Spleen (tissue), 7 donors: ENCODE measurements at regions not wholly inside any gene's neighbourhood (a gene's known extent, or its start where the extent isn't known, plus 50 kb on each side); places are given as distances from the start of the nearest gene placed in this dataset.

Experiments used
- POLR2A ChIP-seq, 3 donors: fragments of 450-650 bp; IDR thresholded peaks; one replicate each; pipeline ENCODE4 v1.5.1; 2017; ENCODE audit warnings: antibody characterized with exemption in 3 of 3, mild to moderate bottlenecking in 1 of 3
- POLR2AphosphoS5 ChIP-seq, 3 donors: sonication (generic); formaldehyde crosslinking; IDR thresholded peaks; one replicate each; pipeline ENCODE4 v1.5.1; 2017; ENCODE audit warnings: antibody characterized with exemption in 3 of 3
- TF ChIP-seq, protein P1 (sequence below), 11 experiments: fragments of 200-600 bp in 7 of 11; fragments of 450-650 bp in 4 of 11; sonication (generic) in 4 of 11; IDR thresholded peaks in 8 of 11; conservative IDR thresholded peaks in 3 of 11; 1 replicate in 7 of 11; 2 replicates in 4 of 11; pipeline versions ENCODE4 v1.4.0 to v1.8.0; 2016 to 2021; ENCODE audit warnings: antibody characterized with exemption in 11 of 11, inconsistent platforms in 4 of 11, mild to moderate bottlenecking in 1 of 11
- donor health status: DM: no; HTN: no; CAD: no; lungs with moderate emphysema.
- donor health status: DM: no; HTN: no; CAD: no.
- donor health status: DM: no; HTN: no; CAD: no.

- TF ChIP-seq, protein P1, sequence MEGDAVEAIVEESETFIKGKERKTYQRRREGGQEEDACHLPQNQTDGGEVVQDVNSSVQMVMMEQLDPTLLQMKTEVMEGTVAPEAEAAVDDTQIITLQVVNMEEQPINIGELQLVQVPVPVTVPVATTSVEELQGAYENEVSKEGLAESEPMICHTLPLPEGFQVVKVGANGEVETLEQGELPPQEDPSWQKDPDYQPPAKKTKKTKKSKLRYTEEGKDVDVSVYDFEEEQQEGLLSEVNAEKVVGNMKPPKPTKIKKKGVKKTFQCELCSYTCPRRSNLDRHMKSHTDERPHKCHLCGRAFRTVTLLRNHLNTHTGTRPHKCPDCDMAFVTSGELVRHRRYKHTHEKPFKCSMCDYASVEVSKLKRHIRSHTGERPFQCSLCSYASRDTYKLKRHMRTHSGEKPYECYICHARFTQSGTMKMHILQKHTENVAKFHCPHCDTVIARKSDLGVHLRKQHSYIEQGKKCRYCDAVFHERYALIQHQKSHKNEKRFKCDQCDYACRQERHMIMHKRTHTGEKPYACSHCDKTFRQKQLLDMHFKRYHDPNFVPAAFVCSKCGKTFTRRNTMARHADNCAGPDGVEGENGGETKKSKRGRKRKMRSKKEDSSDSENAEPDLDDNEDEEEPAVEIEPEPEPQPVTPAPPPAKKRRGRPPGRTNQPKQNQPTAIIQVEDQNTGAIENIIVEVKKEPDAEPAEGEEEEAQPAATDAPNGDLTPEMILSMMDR (IDR thresholded peaks at IDR 0.05 in 8 of 11, conservative IDR thresholded peaks at IDR 0.05 in 3 of 11): peak in 10 of 11 experiments; percentile 19 to 85 (median 75)
- TF ChIP-seq POLR2A (IDR thresholded peaks at IDR 0.05): no peak
- TF ChIP-seq POLR2AphosphoS5 (IDR thresholded peaks at IDR 0.05): no peak
Measured at GRCh38 chr6:53718597-53719460, 53.3 kb upstream of the KLHL31 start.
